ENCODE measurements at regions not wholly inside any gene's neighbourhood (a gene's known extent, or its start where the extent isn't known, plus 50 kb on each side); places are given as distances from the start of the nearest gene placed in this dataset.

- TF ChIP-seq EZH2 (IDR thresholded peaks at IDR 0.05; ENCODE audit: borderline replicate concordance, low read length) = no peak
- TF ChIP-seq CTCF (conservative IDR thresholded peaks at IDR 0.05 in 1 of 2, IDR thresholded peaks at IDR 0.05 in 1 of 2; ENCODE audit: extremely low read depth in 1 of 2, insufficient read depth in 1 of 2, low read depth in 1 of 2, low read length in 2 of 2) = no peak
These were observed 223.7 kb upstream of the BCHE start for GRCh38 chr3:166060789-166061479.

Data from mammary epithelial cell (primary cell).